GM19468 (cell line): ENCODE measurements at regions not wholly inside any gene's neighbourhood (a gene's known extent, or its start where the extent isn't known, plus 50 kb on each side); places are given as distances from the start of the nearest gene placed in this dataset.

ENCODE experiments used
- ATAC-seq: cut with Tn5 transposase; IDR thresholded peaks from one replicate; pipeline ENCODE4 v1.9.1; 2021; ENCODE audit warnings: mild to moderate bottlenecking, moderate library complexity, moderate number of reproducible peaks; ENCODE audit not compliant: unreplicated experiment; ENCODE audit errors: extremely low read depth

- no peak for ATAC-seq
Measured at GRCh38 chr2:146913476-146913875, 931.4 kb upstream of the ACVR2A start.

DNA sequence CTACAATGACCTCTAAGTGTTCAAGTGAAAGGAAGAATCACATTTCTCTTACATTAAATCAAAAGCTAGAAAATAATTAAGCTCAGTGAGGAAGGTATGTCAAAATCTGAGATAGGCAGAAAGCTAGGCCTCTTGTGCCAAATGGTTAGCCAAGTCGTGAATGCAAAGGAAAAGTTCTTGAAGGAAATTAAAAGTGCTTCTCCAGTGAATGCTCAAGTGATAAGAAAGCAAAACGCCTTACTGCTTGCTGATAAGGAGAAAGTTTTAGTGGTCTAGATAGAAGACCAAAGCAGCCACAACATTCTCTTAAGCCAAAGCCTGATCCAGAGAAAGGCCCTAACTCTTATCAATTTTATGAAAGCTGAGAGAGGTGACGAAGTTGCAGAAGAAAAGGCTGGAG, 932.3 kb upstream of the ACVR2A start:
- ATAC-seq: no peak

- ATAC-seq: no peak
Measured at GRCh38 chr2:146908776-146909175, 936.1 kb upstream of the ACVR2A start.

- no peak for ATAC-seq
Measured at GRCh38 chr2:146898083-146898482, 946.7 kb upstream of the ACVR2A start.

- ATAC-seq: no peak
Measured at GRCh38 chr2:146894514-146894913, 950.3 kb upstream of the ACVR2A start.

DNA sequence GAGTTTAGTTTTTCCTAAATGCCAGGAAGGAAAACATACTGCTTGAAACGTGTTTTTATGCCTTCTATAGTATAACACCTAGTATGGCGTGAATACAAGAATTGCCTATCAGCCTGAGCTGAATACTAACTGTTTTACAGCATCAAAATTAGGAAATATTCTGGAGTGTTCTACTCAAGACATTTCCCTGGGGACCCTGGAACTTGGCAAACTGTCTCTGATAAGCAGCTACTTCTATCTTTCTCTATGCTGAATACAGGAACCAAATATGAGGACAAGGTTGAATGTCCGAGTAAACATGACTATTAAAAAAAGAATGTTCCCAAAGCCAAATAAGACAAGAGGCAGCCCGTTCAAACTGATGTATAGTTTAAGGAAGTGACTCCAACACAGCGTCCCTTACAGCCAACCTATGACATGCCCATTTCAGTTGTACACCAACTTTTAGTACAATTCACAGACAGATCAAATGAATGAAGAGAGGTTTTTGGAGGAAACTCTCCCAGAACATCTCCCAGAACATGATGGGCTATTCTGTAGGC, 951.3 kb upstream of the ACVR2A start:
- no peak for ATAC-seq

DNA sequence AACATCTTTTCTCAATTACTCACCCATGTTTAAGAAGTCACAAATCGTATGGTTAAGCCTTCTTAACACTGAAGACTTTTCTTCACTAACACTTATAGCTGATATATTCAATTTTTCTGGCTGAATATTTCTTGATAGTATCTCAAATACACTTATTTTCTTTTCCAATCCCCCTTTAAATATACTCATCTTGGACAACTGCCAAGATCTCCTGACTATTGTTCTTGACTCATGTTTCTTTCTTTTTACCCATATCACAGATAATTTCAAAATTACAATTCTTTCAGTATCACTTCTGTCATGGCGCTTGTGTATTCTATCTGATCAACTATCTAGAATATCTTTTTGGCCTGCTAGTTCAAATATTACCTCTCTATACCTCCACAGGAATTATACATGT, 954.3 kb upstream of the ACVR2A start:
- no peak for ATAC-seq

GRCh38 chr2:146879882-146880281, 964.9 kb upstream of the ACVR2A start:
- no peak for ATAC-seq

DNA sequence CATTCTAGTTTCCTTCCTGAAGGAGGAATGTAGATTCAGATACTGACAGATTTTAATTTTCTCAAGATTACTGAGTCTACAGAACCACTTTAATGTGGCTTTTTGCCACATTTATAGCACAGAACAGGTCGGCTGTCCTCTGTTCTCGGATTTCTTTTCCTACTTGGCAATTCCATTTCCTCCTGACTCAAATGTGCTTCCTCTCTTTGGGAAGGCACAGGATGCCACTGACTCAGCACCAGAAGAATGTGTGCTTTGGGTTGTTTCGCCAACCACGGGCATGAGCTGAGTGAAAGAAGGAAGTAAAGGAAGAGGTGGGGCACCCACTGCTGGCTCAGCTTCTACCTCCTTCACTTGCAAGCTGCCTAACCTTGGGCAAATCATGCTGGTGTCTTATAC, 970.6 kb upstream of the ACVR2A start:
- ATAC-seq: no peak

DNA sequence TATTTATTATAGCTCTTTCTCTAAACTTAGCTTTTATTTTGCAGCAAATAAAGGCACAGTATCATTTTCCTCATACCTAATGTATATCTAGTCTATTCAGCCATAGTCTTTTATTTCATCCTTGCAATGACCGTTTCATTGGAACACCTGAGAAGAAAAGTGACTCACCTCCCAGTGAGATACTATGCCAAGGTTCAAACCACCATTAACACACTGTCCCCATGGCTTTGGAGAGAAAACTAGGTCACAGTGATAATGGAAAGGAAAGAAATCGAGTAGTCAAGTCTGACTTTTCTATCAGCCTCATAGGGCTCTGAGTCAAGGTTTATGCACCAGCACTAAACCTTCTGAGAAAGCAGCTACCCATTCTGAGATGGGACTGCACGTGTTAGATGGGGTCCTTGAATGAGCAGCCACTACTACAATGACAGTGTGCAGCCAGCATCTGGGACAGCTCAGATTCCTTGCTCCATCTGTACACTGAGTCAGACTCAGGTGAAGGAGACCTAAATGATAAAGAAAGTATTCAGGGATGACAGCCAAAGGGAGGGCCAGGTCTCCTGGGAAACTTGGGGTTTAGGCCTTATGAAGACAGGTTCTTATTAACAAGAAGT, 971.1 kb upstream of the ACVR2A start:
- ATAC-seq: no peak

- no peak for ATAC-seq
Measured at GRCh38 chr2:146873056-146873455, 971.8 kb upstream of the ACVR2A start.

DNA sequence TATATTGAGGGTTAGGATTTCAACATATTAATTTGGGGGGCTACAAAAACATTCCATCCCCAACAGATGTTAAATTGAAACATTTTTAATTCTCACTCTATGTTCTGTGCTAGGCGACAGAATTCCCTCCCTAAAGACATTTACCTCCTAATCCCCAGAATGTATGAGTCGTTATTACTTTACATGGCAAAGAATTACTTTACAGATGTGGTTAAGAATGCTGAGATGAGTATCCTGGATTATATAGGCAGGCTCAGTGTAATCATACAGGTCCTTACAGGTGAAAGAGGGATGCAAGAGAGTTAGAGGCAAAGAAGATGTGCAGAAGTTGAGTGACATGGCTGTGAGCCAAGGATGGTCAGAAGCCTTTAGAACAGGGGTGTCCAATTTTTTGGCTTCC, 974.1 kb upstream of the ACVR2A start:
- ATAC-seq: no peak

DNA sequence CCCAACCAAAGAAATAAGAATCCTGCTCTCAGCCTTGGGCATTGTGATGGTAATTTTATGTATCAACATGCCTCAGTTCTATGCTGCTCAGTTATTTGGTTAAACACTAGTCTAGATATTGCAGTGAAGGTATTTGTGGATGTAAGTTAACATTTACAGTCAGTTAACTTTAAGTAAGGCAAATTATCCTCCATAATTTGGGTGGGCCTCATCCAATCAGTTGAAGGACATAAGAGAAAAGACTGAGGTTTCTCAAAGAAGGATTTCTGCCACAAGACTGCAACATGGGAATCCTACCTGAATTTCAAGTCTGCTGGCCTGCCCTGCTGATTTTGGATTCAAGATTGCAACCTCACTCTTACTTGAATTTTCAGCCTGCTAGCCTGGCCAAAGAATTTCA, 975.5 kb upstream of the ACVR2A start:
- ATAC-seq: no peak

- ATAC-seq: no peak
Measured at GRCh38 chr2:146868051-146868450, 976.8 kb upstream of the ACVR2A start.

DNA sequence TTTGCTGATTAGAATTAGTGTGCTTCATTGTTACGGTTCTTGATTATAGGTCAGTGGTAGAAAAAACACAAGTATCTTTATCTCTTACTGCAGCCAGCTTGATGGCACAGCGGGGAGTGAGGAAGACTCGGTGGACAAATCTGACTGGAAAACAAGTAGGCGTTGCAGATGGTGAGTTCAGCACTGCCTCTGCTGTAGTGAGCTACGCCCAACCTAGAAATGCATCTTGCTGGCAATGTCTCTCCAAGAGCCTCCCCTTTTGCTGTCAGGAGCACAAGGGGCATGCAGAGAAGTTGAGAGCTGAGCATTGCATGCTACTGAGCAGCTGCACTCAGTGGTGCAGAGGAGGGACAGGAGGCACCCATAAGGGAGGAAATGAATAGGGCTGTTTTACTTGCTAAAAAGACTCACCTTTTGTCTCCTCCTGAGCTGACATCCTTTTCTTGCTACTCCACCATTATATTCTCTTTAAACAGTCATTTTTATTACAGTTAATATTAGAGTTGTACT, 977.3 kb upstream of the ACVR2A start:
- no peak for ATAC-seq

DNA sequence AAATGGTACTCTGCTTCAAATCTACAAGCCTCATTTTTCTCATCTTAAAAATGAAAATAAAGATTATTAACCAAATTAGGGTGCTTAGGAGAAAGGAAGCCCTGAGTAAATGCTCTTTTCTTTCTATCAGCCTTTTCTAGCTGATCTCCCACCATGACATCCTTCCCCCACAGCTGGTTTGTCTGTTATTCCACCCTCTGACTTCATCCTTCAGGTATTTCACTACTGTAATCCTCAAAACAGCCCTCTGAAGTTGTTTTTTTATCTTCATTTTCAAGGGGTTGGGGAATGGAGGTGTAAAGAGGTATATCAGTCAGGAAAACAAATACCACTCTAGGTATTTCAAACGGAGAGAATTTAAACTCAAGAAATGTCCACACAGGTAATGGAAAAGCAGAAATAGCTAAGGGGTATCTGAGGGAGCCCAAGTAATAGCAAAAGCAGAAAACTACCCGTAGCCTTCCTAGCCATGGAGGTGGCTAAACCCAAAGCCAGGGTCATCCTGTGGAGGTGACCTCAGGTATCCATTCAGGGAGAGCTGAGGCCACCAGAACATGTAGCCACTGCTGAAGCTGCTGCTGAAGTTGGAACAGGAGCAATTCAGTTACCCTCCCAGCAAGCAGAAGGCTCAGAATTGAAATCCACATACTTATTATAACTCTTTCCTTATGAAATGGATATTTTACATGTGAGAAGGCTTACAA, 990.9 kb upstream of the ACVR2A start:
- no peak for ATAC-seq

GRCh38 chr2:146852661-146853060, 992.2 kb upstream of the ACVR2A start:
- no peak for ATAC-seq

DNA sequence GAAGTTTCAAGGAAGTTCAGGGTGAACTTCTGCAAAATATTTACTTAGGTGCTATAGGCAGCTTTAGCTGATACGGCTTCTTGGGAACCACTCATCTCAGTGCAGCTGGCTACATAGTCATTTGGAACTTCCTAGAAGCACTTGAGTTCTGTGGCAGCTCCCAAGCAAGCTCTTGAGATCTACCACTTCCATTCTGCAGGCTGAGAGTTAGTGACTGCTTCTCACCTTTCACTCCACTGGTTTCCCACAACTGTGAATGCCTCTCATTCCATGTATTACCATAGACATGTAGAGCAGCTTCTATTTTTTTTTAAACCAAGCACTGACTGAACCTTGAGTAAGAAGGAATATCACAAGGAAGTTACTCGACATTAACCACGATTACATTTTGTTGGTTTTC, 994.1 kb upstream of the ACVR2A start:
- ATAC-seq: no peak

DNA sequence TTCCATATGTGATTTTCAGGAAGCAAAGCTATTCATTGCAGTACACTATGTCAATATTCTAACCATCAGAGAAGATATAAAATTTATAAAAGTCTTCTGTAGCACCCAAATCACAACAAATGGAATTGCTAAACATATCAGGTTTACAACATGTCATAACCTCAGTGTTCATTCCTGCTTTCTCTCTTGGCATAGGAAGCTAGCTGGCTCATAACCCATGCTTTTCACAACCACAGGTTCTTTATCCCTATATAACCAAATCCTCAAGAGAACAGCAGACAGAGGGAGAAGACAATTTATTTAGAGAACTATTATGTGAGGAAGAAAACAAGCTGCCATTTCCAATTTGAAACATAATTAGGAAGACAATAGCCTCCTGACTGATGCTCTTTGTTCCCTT, 997.0 kb upstream of the ACVR2A start:
- ATAC-seq: no peak

DNA sequence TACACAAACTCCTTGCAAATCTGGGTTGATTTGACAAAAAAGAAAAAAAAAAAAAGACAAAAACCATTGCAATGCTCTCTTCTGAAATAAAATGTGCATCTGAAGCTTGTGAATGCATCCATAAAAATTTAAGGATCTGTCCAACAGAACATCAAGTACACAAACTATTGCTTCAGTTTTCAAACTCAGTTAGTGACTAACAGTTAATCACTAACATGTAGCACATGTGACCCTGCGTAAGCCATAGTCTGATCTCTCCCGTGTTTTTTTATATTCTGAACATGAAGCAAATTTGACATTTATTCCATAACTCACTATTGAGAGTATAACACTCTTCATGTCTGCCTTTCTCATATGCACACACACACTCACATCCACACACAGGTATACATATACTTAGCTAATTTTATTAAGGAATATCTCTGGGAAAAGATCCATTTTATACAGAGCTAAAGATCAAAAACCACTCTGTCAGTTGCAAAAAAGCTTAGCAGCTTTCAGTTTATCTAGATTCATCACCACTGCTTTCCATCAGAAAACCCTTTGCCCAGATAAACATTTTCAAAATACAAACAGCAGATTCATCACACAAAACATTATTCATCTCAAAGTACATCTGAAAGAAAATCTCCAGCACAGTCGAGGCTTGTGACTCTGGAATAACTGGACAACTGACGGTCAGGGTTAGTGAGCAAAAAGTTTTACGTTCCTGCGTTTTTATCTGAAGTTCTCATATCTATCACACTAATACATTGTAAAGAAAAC, 1000.4 kb upstream of the ACVR2A start:
- no peak for ATAC-seq

DNA sequence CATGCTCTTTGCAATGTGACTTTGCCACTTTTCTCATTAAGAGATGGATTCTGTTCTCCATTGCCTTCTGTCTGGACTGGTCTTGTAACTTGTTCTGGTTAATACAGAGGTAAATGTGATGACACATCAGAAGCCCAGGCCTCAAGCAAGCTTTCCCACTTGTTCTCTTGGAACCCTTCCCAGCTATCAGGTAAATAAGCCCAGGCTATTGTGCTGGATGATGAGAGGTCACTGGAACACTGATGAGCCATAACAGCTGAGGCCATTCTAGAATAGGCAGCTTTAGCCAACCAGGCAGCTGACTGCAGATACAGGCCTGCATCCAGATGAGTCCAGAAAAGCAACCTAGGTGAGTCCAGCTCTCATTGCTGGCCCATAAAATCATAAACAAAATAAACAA, 1007.0 kb upstream of the ACVR2A start:
- no peak for ATAC-seq
